HG03439 (cell line): ENCODE measurements at regions not wholly inside any gene's neighbourhood (a gene's known extent, or its start where the extent isn't known, plus 50 kb on each side); places are given as distances from the start of the nearest gene placed in this dataset.

ENCODE experiments used
- ATAC-seq: cut with Tn5 transposase; IDR thresholded peaks from one replicate; pipeline ENCODE4 v1.9.1; 2021; ENCODE audit warnings: mild to moderate bottlenecking, moderate library complexity; ENCODE audit not compliant: unreplicated experiment

- ATAC-seq = no peak
Observed at GRCh38 chr12:21993438-21993981, 52.3 kb upstream of the ABCC9 start.

GRCh38 chr12:21992823-21993222 lies 51.6 kb upstream of the ABCC9 start:
- peak; percentile 80 for ATAC-seq

GRCh38 chr12:21991526-21991925 lies 50.3 kb upstream of the ABCC9 start:
- no peak for ATAC-seq
